WTC11 (cell line): ENCODE measurements at regions not wholly inside any gene's neighbourhood (a gene's known extent, or its start where the extent isn't known, plus 50 kb on each side); places are given as distances from the start of the nearest gene placed in this dataset.

Experiments
- ATAC-seq: fragments of 200-7000 bp; cut with Tn5 transposase; 2 replicates; pipeline ENCODE4 v1.10.0; 2021; ENCODE audit warnings: mild to moderate bottlenecking, moderate library complexity
- CTCF ChIA-PET: fragments of 300-600 bp; sonication (Branson Sonifier 250); formaldehyde crosslinking; loops from one replicate; lab custom pipeline; 2021; ENCODE audit warnings: antibody characterized with exemption; lab: Charles Lee
- POLR2A ChIA-PET: fragments of 350-600 bp; sonication (Branson Sonifier 250); formaldehyde crosslinking; loops from one replicate; lab custom pipeline; 2021; ENCODE audit warnings: antibody characterized with exemption; lab: Charles Lee
- DNase-seq: peaks from one replicate; pipeline ENCODE4 v3.0.0; 2021; ENCODE audit warnings: low spot score
- H3K27ac Mint-ChIP-seq: 2 replicates; pipeline ENCODE4 v1.8.0; 2021; ENCODE audit warnings: mixed read lengths
- H3K27me3 Mint-ChIP-seq: 2 replicates; pipeline ENCODE4 v1.8.0; 2021; ENCODE audit warnings: low read depth, mild to moderate bottlenecking, moderate library complexity, mixed read lengths
- H3K36me3 Mint-ChIP-seq: 2 replicates; pipeline ENCODE4 v1.8.0; 2021; ENCODE audit warnings: mixed read lengths
- H3K4me1 Mint-ChIP-seq: 2 replicates; pipeline ENCODE4 v1.8.0; 2022; ENCODE audit warnings: mixed read lengths
- H3K4me3 Mint-ChIP-seq: 2 replicates; pipeline ENCODE4 v1.8.0; 2021; ENCODE audit warnings: mild to moderate bottlenecking, moderate library complexity, mixed read lengths
- H3K9me3 Mint-ChIP-seq: 2 replicates; pipeline ENCODE4 v1.8.0; 2021; ENCODE audit warnings: mixed read lengths
- AR ChIP-seq: fragments of 250-450 bp; sonication (Bioruptor Pico); IDR thresholded peaks from 2 replicates; pipeline ENCODE4 v1.9.0; 2021; ENCODE audit warnings: mild to moderate bottlenecking
- CTCF ChIP-seq: fragments of 200-600 bp; IDR thresholded peaks from 2 replicates; pipeline ENCODE4 v1.8.0; 2022; ENCODE audit warnings: antibody characterized with exemption
- FOXP1 ChIP-seq: sonication (generic); formaldehyde crosslinking; IDR thresholded peaks from 2 replicates; pipeline ENCODE4 v1.8.0; 2022; ENCODE audit warnings: missing genetic modification reagents, mild to moderate bottlenecking, moderate library complexity, borderline replicate concordance
- HMGA2 ChIP-seq: fragments of 250-450 bp; sonication (Bioruptor Pico); IDR thresholded peaks from 2 replicates; pipeline ENCODE4 v1.4.0; 2021; ENCODE audit warnings: mild to moderate bottlenecking, moderate library complexity
- HMGXB4 ChIP-seq: sonication (generic); formaldehyde crosslinking; IDR thresholded peaks from 2 replicates; pipeline ENCODE4 v1.8.1; 2023; ENCODE audit warnings: mild to moderate bottlenecking, moderate library complexity, missing genetic modification reagents
- MXD4 ChIP-seq: fragments of 250-450 bp; sonication (Bioruptor Pico); IDR thresholded peaks from 2 replicates; pipeline ENCODE4 v1.8.0; 2021; ENCODE audit warnings: mild to moderate bottlenecking, moderate library complexity, borderline replicate concordance
- MYBL2 ChIP-seq: sonication (generic); formaldehyde crosslinking; IDR thresholded peaks from 2 replicates; pipeline ENCODE4 v1.8.1; 2023; ENCODE audit warnings: mild to moderate bottlenecking, moderate library complexity, missing genetic modification reagents
- OVOL2 ChIP-seq: fragments of 250-450 bp; sonication (Bioruptor Pico); IDR thresholded peaks from 2 replicates; pipeline ENCODE4 v1.9.0; 2021; ENCODE audit warnings: mild to moderate bottlenecking, borderline replicate concordance
- ZBTB43 ChIP-seq: sonication (generic); formaldehyde crosslinking; IDR thresholded peaks from 2 replicates; pipeline ENCODE4 v1.8.1; 2023; ENCODE audit warnings: mild to moderate bottlenecking, missing genetic modification reagents
- ZNF219 ChIP-seq: sonication (generic); formaldehyde crosslinking; IDR thresholded peaks from 2 replicates; pipeline ENCODE4 v1.8.0; 2023; ENCODE audit warnings: missing genetic modification reagents, mild to moderate bottlenecking, borderline replicate concordance
- ZNF281 ChIP-seq: sonication (generic); formaldehyde crosslinking; IDR thresholded peaks from 2 replicates; pipeline ENCODE4 v1.8.0; 2023; ENCODE audit warnings: mild to moderate bottlenecking, missing genetic modification reagents
- ZNF317 ChIP-seq: sonication (generic); formaldehyde crosslinking; IDR thresholded peaks from 2 replicates; pipeline ENCODE4 v1.8.1; 2023; ENCODE audit warnings: low read depth, mild to moderate bottlenecking, moderate library complexity, missing genetic modification reagents, borderline replicate concordance
- ZNF396 ChIP-seq: fragments of 250-450 bp; sonication (Bioruptor Pico); IDR thresholded peaks from 2 replicates; pipeline ENCODE4 v1.8.0; 2021; ENCODE audit warnings: mild to moderate bottlenecking, moderate library complexity, borderline replicate concordance
- ZSCAN18 ChIP-seq: fragments of 250-450 bp; sonication (Bioruptor Pico); IDR thresholded peaks from 2 replicates; pipeline ENCODE4 v2.1.2; 2022; ENCODE audit warnings: mild to moderate bottlenecking, moderate library complexity

GRCh38 chr4:67375291-67375690, 170.0 kb downstream of the CENPC start (continued):
- no peak for TF ChIP-seq MXD4 (CRISPR knock-in tag)

- Mint-ChIP-seq H3K36me3 (no peaks in the 10 kb centered on the region; the same call in 1 of the 2 replicates), H3K27ac (no peak overlapping the region), H3K27me3 (no peaks in the 10 kb centered on the region; the same call in 1 of the 2 replicates), H3K9me3 (peaks cover 9% of the 10 kb centered on the region), H3K4me3 (no peak overlapping the region), H3K4me1 (peaks cover 42% of the 10 kb centered on the region)
- ChIA-PET POLR2A (no interaction called here), CTCF (no interaction called here)
- DNase-seq (no peak), ATAC-seq (peak; percentile 68)
- TF ChIP-seq ZNF219 (CRISPR knock-in tag) = no peak
- peak; percentile 85 for TF ChIP-seq ZNF317 (CRISPR knock-in tag)
Observed at GRCh38 chr4:67371615-67372014, 173.7 kb downstream of the CENPC start.

GRCh38 chr4:67366311-67366861, 178.9 kb downstream of the CENPC start:
- Mint-ChIP-seq H3K36me3 (no peaks in the 10 kb centered on the region), H3K9me3 (no peaks in the 10 kb centered on the region; the same call in 1 of the 2 replicates), H3K27me3 (no peaks in the 10 kb centered on the region; the same call in 1 of the 2 replicates), H3K4me3 (no peak overlapping the region), H3K4me1 (peaks cover 14% of the 10 kb centered on the region), H3K27ac (no peak overlapping the region)
- CTCF ChIA-PET = interaction anchor here (1.2 kb wide), 1 partner anchor 34 kb away, joined by 3 read pairs; no protein-coding TSS in a partner anchor
- ATAC-seq (no peak), DNase-seq (no peak)
- POLR2A ChIA-PET = no interaction called here
- TF ChIP-seq HMGXB4 (CRISPR knock-in tag) (no peak), CTCF (no peak), OVOL2 (no peak), MYBL2 (CRISPR knock-in tag) (no peak), ZBTB43 (CRISPR knock-in tag) (no peak), HMGA2 (CRISPR knock-in tag) (no peak), ZSCAN18 (no peak), FOXP1 (no peak)

GRCh38 chr4:67365661-67366245, 179.6 kb downstream of the CENPC start:
- Mint-ChIP-seq H3K4me1 (peaks cover 8% of the 10 kb centered on the region), H3K9me3 (no peaks in the 10 kb centered on the region; the same call in 1 of the 2 replicates), H3K27ac (no peak overlapping the region), H3K27me3 (no peaks in the 10 kb centered on the region; the same call in 1 of the 2 replicates), H3K4me3 (no peak overlapping the region), H3K36me3 (no peaks in the 10 kb centered on the region)
- no peak for ATAC-seq
- DNase-seq = no peak
- ChIA-PET POLR2A (no interaction called here), CTCF (interaction anchor here (1.2 kb wide), 1 partner anchor 33 kb away, joined by 3 read pairs; no protein-coding TSS in a partner anchor)
- TF ChIP-seq ZNF396 (no peak), ZNF281 (CRISPR knock-in tag) (no peak), AR (CRISPR knock-in tag) (no peak), ZBTB43 (CRISPR knock-in tag) (no peak), MXD4 (CRISPR knock-in tag) (no peak)
